Testis (tissue), 2 donors: ENCODE measurements at regions not wholly inside any gene's neighbourhood (a gene's known extent, or its start where the extent isn't known, plus 50 kb on each side); places are given as distances from the start of the nearest gene placed in this dataset.
A peak's percentile ranks its signal among the peaks of the same experiment; 100 is the strongest.

Experiments used
- DNase-seq: peaks from one replicate; pipeline ENCODE4 v3.0.0-alpha.2; 2019
- H3K27ac ChIP-seq, 2 donors: fragments of 200-600 bp; sonication (generic); one replicate each; pipeline ENCODE4 v1.5.1; 2019
- H3K27me3 ChIP-seq: fragments of 200-600 bp; sonication (generic); one replicate; pipeline ENCODE4 v1.5.1; 2019
- H3K36me3 ChIP-seq: fragments of 200-600 bp; sonication (generic); one replicate; pipeline ENCODE4 v1.5.1; 2017; ENCODE audit warnings: low read depth; ENCODE audit errors: missing control alignments
- H3K4me1 ChIP-seq: fragments of 200-600 bp; sonication (generic); one replicate; pipeline ENCODE4 v1.5.1; 2019
- H3K4me3 ChIP-seq, 2 donors: fragments of 200-600 bp; sonication (generic); one replicate each; pipeline ENCODE4 v1.5.1; 2017 to 2019
- H3K9me3 ChIP-seq: fragments of 200-600 bp; sonication (generic); one replicate; pipeline ENCODE4 v1.5.1; 2017
- CTCF ChIP-seq, 3 experiments: fragments of 450-650 bp in 2 of 3; fragments of 200-600 bp in 1 of 3; sonication (generic) in 1 of 3; IDR thresholded peaks; one replicate each; pipeline ENCODE4 v1.5.1; 2016 to 2019; ENCODE audit warnings: antibody characterized with exemption in 3 of 3, mild to moderate bottlenecking in 2 of 3, moderate library complexity in 1 of 3
- POLR2A ChIP-seq: fragments of 450-650 bp; IDR thresholded peaks from one replicate; pipeline ENCODE4 v1.6.1; 2017; ENCODE audit warnings: antibody characterized with exemption, mild to moderate bottlenecking, moderate library complexity
- WGBS, 2 donors: methylation state at CpG; one replicate each; pipeline ENCODE4 v1.1.5; 2018; 5-methylcytosine and 5-hydroxymethylcytosine counted together
- intact Hi-C: fragments of 100-400 bp; cut with DNase I; formaldehyde crosslinking; loops from one replicate; pipeline ENCODE4 v1.15.1; 2023; ENCODE audit warnings: low total_unique reads

GRCh38 chr10:15451137-15452094, 80.3 kb upstream of the FAM171A1 start:
- WGBS, 2 donors, result 46 to 57% methylated on average over 5 of the region's 5 CpGs
- H3K27ac ChIP-seq, result peak overlapping the region in 1 of 2 donors; percentile 21
- H3K27me3 ChIP-seq, result no peaks in the 10 kb centered on the region
- intact Hi-C loops, result no loop called here
- H3K36me3 ChIP-seq, result no peaks in the 10 kb centered on the region
- no peaks in the 10 kb centered on the region for H3K9me3 ChIP-seq
- H3K4me3 ChIP-seq, result no peak overlapping the region
- peaks cover 6% of the 10 kb centered on the region for H3K4me1 ChIP-seq
- no peak for TF ChIP-seq CTCF (IDR thresholded peaks at IDR 0.05)
- no peak for TF ChIP-seq POLR2A
- no peak for DNase-seq

- intact Hi-C loops, result no loop called here
- WGBS, 2 donors, result 61 to 67% methylated on average over 9 of the region's 9 CpGs
- Histone ChIP-seq H3K9me3 (no peaks in the 10 kb centered on the region), H3K27ac (no peak overlapping the region), H3K4me1 (peaks cover 6% of the 10 kb centered on the region), H3K27me3 (no peaks in the 10 kb centered on the region), H3K4me3 (no peak overlapping the region), H3K36me3 (no peaks in the 10 kb centered on the region)
- TF ChIP-seq CTCF (IDR thresholded peaks at IDR 0.05) (no peak), POLR2A (no peak)
- no peak for DNase-seq
Observed at GRCh38 chr10:15448598-15448997, 77.5 kb upstream of the FAM171A1 start.

GRCh38 chr10:15445006-15445390, 73.9 kb upstream of the FAM171A1 start:
- H3K4me1 ChIP-seq, result peaks cover 2% of the 10 kb centered on the region
- no peaks in the 10 kb centered on the region for H3K9me3 ChIP-seq
- no peak for DNase-seq
- intact Hi-C loops, result no loop called here
- H3K4me3 ChIP-seq, result no peak overlapping the region
- no peaks in the 10 kb centered on the region for H3K27me3 ChIP-seq
- no peak overlapping the region for H3K27ac ChIP-seq
- TF ChIP-seq CTCF (IDR thresholded peaks at IDR 0.05) (no peak), POLR2A (no peak)
- H3K36me3 ChIP-seq, result no peaks in the 10 kb centered on the region
- WGBS, 2 donors, result 89 to 91% methylated on average over 1 of the region's 1 CpG

GRCh38 chr10:15444105-15445005, 73.3 kb upstream of the FAM171A1 start:
- intact Hi-C loops, result no loop called here
- no peaks in the 10 kb centered on the region for H3K27me3 ChIP-seq
- no peak for TF ChIP-seq CTCF (IDR thresholded peaks at IDR 0.05)
- no peak for TF ChIP-seq POLR2A
- WGBS, 2 donors, result 69 to 75% methylated on average over 7 to 8 of the region's 8 CpGs
- no peak for DNase-seq
- no peak overlapping the region for H3K4me3 ChIP-seq
- no peaks in the 10 kb centered on the region for H3K36me3 ChIP-seq
- H3K9me3 ChIP-seq, result no peaks in the 10 kb centered on the region
- no peaks in the 10 kb centered on the region for H3K4me1 ChIP-seq
- H3K27ac ChIP-seq, result no peak overlapping the region
